SHP77 (cell line): ENCODE measurements at regions not wholly inside any gene's neighbourhood (a gene's known extent, or its start where the extent isn't known, plus 50 kb on each side); places are given as distances from the start of the nearest gene placed in this dataset.
A peak's percentile ranks its signal among the peaks of the same experiment; 100 is the strongest.
"Not testable (repeated sequence)": the region's sequence is repeated elsewhere in the genome, so short reads cannot be mapped to it uniquely, and the experiment has no call there.

Source experiments
- DNase-seq, 2 experiments: peaks; one replicate each; lab custom pipeline; 2025; lab: John Stamatoyannopoulos, UW

- no peak for DNase-seq
These were observed 220.2 kb upstream of the MYO3A start for GRCh38 chr10:25713894-25714240.

GRCh38 chr10:25724241-25724640, 209.8 kb upstream of the MYO3A start:
- DNase-seq: no peak

DNA sequence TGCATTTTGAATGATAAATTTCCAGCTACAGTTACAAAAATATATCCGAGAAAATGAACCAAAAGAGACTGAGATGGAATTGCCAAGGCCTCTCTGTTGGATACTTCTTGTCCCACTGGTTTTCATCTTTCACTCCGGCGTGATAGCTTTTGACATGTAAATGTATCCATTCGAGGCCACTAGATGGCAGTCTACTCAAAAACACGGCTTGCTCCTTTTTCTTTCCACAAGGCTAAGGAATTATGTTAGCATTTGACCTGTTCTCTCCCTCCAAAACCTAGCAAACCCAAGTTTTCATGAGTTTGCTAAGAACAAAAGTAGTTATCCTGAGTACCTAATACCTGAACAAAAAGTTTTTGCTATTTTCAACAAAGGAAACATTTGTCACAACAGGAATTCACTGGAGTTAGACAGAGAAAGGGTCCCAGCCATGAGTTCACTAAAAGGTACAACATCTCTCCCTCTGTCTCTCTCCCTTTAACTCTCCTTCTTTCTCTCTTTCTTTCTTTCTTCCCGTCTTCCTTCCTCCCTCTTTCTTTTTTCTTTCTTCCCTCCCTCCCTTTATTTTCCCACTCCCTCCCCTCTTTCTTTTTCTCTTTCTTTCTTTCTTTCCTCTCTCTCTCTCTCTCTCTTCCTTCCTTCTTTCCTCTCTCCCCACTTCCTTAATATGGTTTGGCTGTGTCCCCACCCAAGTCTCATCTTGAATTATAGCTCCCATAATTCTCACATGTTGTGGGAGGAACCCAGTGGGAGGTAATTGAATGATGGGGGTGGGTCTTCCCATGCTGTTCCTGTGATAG, 207.9 kb upstream of the MYO3A start:
- DNase-seq: peak; percentile 46 to 48

- no peak for DNase-seq
These were observed 195.3 kb upstream of the MYO3A start for GRCh38 chr10:25738776-25739175.

- DNase-seq: no peak
These were observed 190.2 kb upstream of the MYO3A start for GRCh38 chr10:25743832-25744231.

- DNase-seq: no peak
These were observed 189.5 kb upstream of the MYO3A start for GRCh38 chr10:25744574-25744973.

DNA sequence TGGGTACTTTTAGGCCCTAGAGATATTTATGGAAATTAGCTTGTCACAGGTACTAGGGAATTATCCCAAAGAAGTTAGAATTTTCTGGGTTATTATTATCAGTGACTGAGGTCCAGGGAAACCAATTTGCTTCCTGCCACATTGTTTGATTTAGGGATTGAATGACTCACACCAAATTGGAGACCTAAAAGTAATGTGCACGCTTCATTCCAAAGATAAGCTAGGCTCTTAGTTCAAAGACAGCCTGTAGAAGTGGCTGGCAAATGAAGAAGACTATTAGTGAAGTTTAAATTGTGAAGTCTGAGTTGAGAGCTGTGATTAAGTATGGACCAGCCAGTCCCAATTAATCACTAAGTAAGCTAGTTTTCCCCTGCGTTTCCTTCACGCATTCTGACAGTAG, 188.1 kb upstream of the MYO3A start:
- no peak for DNase-seq

DNA sequence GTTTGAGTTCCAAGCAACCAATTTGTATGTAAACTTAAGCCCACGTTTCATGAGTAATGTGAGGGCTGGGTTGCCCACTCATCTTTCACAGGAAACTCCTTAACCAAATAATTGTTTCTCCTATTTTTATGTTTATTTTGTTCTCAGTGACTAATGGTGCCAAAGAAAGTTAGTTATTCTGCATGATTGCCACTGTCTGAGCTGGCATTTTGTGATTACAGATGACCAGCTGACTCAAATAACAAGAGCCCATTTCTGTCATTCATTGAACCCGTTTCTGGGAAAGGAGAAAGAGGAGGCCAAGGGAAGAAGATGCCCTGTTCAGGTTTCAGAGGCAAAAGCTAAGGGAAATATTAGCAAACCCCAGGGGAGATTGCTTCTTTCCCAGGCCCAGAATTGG, 186.9 kb upstream of the MYO3A start:
- DNase-seq: no peak

DNA sequence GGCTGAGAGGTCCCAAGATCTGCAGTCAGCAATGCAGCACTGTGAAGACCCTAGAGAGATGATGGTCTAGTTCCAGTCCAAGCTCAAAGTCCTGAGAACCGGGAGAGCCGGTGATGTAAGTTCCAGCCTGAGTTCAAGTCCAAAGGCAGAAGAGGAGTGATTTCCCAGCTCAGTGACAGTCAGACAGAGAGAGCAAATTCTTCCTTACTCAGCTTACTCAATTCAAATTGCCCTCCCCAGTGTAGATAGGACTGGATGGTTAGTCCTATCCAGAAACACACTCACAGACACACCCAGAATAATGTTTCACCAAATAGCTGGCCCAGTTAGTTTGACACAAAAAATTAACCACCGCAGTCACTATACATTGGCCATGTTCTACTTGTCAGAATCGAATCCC, 185.5 kb upstream of the MYO3A start:
- DNase-seq: no peak

GRCh38 chr10:25753776-25754175, 180.3 kb upstream of the MYO3A start:
- DNase-seq: no peak

DNA sequence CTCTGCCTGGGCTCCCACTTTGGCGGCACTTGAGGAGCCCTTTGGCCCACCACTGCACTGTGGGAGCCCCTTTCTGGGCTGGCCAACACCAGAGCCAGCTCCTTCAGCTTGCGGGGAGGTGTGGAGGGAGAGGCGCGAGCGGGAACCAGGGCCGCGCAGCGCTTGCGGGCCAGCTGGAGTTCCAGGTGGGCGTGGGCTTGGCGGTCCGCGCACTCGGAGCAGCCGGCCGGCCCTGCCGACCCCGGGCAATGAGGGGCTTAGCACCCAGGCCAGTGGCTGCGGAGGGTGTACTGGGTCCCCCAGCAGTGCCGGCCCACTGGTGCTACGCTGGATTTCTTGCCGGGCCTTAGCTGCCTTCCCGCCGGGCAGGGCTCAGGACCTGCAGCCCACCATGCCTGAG, 178.2 kb upstream of the MYO3A start:
- not testable (repeated sequence) for DNase-seq

DNA sequence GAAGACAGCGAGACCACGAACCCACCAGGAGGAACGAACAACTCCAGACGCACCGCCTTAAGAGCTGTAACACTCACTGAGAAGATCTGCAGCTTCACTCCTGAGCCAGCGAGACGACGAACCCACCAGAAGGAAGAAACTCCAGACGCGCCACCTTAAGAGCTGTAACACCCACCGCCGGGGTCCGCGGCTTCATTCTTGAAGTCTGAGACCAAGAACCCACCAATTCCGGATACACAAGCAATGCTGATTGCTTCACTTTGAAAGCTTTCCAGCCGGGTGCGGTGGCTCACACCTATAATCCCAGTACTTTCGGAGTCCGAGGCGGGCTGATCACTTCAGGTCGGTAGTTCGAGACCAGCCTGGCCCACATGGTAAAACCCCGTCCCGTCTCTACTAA, 177.2 kb upstream of the MYO3A start:
- DNase-seq: no peak

DNA sequence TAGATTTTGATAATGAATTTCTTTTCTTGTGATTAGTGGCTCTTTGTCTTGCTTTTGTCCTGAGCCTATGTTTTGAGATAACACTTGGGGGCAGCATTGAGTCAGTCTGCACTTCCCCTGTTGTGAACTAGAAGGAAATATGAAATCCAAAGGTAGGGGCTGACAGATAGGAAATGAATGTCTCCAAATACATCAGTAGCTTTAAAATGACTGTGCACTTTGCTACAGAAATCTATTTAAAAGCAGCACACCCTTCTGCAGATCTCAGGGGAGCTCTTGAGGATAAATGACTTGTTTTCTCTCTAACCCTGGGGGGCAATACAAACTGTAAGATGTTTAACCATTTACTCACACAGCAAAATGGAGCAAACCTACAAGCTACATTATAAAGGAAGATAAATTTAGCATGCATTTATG, 176.0 kb upstream of the MYO3A start:
- peak; percentile 12 to 20 for DNase-seq

- no peak for DNase-seq
These were observed 175.5 kb upstream of the MYO3A start for GRCh38 chr10:25758511-25758910.

- DNase-seq: no peak
These were observed 172.1 kb upstream of the MYO3A start for GRCh38 chr10:25761937-25762336.

DNA sequence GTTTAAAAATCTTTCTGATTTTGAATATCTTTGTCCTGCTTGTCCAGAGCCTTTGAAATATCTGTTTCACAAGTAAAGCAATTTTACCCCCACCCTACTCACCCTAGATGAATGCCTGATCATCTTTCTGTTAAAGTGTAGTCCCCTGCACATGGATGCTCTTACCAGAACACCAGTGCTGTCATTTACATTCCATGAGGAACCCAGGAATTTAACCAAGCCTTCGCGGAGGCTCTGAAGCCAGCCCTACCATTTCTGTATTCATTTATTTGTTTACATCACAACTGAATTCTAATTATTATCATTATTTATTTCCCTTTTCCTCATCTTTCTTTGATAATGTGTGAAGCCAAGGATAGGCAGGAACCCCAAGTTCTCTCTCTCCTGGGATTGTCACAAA, 167.8 kb upstream of the MYO3A start:
- no peak for DNase-seq

GRCh38 chr10:25766687-25767221, 167.3 kb upstream of the MYO3A start:
- no peak for DNase-seq

GRCh38 chr10:25768167-25768566, 165.9 kb upstream of the MYO3A start:
- DNase-seq: no peak

DNA sequence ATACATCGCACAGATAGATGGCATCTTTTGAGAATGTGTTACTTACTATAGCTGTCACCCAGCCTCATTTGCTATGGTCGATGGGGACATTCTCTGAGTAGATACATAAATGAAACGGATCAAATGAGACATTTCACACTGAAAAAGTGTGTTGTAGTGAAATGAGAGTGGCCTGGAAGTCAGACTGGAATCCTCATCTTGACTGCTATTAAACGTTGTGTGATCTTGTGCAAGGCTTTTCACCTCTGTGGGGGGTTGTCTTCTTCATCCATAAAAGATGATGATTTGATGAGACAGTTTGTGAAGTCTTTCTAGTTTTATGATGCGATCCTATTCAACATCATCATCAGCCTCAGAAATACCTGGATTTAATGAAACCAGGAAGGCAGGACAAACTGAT, 155.4 kb upstream of the MYO3A start:
- DNase-seq: no peak

- DNase-seq: no peak
These were observed 147.9 kb upstream of the MYO3A start for GRCh38 chr10:25786161-25786560.

GRCh38 chr10:25786899-25787298, 147.1 kb upstream of the MYO3A start:
- DNase-seq: no peak

DNA sequence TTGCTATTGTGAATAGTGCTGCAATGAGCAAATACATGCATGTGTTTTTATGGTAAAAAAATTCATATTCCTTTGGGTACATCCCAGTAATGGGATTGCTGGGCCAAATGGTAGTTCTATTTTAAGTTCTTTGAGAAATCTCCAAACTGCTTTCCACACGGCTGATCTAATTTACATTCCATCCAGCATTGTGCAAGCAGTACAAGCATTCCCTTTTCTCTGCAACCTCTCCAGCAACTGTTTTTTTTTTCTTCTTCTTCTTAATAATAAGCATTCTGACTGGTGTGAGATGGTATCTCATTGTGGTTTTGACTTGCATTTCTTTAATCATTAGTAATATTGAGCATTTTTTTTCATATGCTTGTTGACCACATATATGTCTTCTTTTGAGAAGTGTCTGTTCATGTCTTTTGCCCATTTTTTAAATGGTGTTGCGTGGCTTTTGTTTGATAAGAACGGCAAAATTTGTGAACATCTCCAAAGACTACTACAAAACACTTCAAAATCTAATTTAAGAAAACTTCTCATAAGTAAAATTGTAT, 136.1 kb upstream of the MYO3A start:
- DNase-seq: no peak

- no peak for DNase-seq
These were observed 129.5 kb upstream of the MYO3A start for GRCh38 chr10:25804505-25804904.

DNA sequence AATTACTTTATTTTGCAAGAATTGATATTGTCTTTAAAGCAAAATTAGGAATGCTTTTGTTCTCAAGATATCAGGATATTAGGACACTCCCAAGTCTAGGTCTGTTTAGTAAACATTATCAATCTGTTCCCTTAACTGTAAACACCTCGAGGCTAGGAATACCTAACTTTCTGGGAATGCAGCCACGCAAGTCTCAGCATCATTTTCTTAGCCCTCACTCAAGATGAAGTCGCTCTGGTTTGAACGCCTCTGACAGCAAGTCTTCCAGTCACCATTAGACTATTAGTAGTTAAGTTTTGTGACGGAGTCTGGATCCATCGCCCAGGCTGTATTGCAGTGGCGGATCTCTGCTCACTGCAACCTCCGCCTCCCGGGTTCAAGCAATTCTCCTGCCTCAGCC, 128.0 kb upstream of the MYO3A start:
- no peak for DNase-seq
